Activated naive CD4-positive, alpha-beta T cell treated with anti-CD3 and anti-CD28 coated beads, Interleukin-2, amount 50 U/mL, for 24 hours (primary cell): ENCODE measurements at regions not wholly inside any gene's neighbourhood (a gene's known extent, or its start where the extent isn't known, plus 50 kb on each side); places are given as distances from the start of the nearest gene placed in this dataset.
A peak's percentile ranks its signal among the peaks of the same experiment; 100 is the strongest.

ENCODE experiments used
- H3K27ac Mint-ChIP-seq: one replicate; pipeline ENCODE4 v1.8.0; 2021; ENCODE audit warnings: mild to moderate bottlenecking, mixed read lengths
- H3K27me3 Mint-ChIP-seq: one replicate; pipeline ENCODE4 v1.8.0; 2021; ENCODE audit warnings: mixed read lengths
- H3K36me3 Mint-ChIP-seq: one replicate; pipeline ENCODE4 v1.8.0; 2021; ENCODE audit warnings: mixed read lengths
- H3K4me1 Mint-ChIP-seq: one replicate; pipeline ENCODE4 v1.8.0; 2021; ENCODE audit warnings: mixed read lengths
- H3K4me3 Mint-ChIP-seq: one replicate; pipeline ENCODE4 v1.8.0; 2021; ENCODE audit warnings: mild to moderate bottlenecking, mixed read lengths
- H3K9me3 Mint-ChIP-seq: one replicate; pipeline ENCODE4 v1.8.0; 2021; ENCODE audit warnings: mixed read lengths

GRCh38 chr7:42858570-42858969, 53.3 kb downstream of the C7orf25 start:
- H3K36me3 Mint-ChIP-seq = peaks cover under 1% of the 10 kb centered on the region
- no peak overlapping the region for H3K27ac Mint-ChIP-seq
- H3K9me3 Mint-ChIP-seq = peaks cover 7% of the 10 kb centered on the region
- peaks cover 19% of the 10 kb centered on the region for H3K27me3 Mint-ChIP-seq
- H3K4me1 Mint-ChIP-seq = peaks cover 8% of the 10 kb centered on the region
- no peak overlapping the region for H3K4me3 Mint-ChIP-seq

DNA sequence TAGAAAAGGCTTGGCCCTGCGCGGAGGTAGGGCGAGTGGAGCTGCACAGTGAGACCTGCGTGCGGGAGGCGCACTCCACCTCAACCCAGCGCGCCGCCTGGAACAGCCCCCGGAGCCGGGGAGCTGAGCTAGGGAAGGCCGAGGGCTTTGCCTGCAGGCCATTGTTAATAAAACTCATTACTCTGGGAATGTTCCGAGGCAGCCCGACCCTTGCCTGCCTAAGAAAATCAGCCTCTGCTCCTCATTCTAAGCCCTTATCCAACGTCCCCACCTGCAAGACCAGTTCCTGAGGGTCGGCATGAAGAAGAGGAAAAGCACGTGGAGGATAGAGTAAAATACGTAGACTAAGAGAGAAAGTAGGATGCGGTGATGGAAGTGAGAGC, 55.3 kb downstream of the C7orf25 start:
- Mint-ChIP-seq H3K4me3 (peak overlapping the region; percentile 78), H3K27me3 (peaks cover 18% of the 10 kb centered on the region), H3K36me3 (no peaks in the 10 kb centered on the region)

DNA sequence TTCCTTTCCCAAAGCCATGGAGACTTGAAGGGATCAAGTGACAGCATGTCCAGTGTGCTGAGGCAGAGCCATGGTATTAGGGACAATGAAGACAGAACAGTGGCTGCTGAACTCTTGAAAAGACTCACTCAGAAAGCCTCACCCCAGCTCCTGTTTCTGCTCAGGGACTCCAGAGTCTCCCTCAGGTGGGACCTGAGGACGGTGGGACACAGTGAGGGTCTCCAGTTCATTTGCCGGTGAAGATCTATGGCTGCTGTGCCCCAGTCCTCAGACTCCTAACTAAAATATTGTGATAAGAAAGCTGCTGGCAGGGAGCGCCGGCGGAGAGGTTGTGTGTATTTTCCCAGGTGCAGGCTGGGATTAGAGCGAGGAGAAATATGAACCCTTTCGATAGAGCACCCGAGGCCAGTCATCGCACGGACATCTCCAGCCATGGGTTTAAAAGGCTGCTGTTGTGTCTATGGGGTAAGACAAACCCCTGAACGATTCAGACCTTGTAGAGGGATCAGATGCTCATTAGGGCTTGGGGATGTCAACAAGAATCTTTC, 57.2 kb downstream of the C7orf25 start:
- peaks cover 8% of the 10 kb centered on the region for H3K4me1 Mint-ChIP-seq
- H3K36me3 Mint-ChIP-seq = no peaks in the 10 kb centered on the region
- no peak overlapping the region for H3K4me3 Mint-ChIP-seq
- H3K27me3 Mint-ChIP-seq = peaks cover 22% of the 10 kb centered on the region
- H3K9me3 Mint-ChIP-seq = no peaks in the 10 kb centered on the region
- H3K27ac Mint-ChIP-seq = no peak overlapping the region

More for the DNA sequence above, 55.3 kb downstream of the C7orf25 start:
- peaks cover 8% of the 10 kb centered on the region for H3K4me1 Mint-ChIP-seq
- no peak overlapping the region for H3K27ac Mint-ChIP-seq
- no peaks in the 10 kb centered on the region for H3K9me3 Mint-ChIP-seq

- H3K27ac Mint-ChIP-seq = no peak overlapping the region
These were observed 59.3 kb downstream of the C7orf25 start for GRCh38 chr7:42852531-42852930.

GRCh38 chr7:42843205-42843800, 68.6 kb downstream of the C7orf25 start:
- Mint-ChIP-seq H3K27me3 (peaks cover 19% of the 10 kb centered on the region), H3K4me1 (no peaks in the 10 kb centered on the region)

More at GRCh38 chr7:42852531-42852930, 59.3 kb downstream of the C7orf25 start:
- Mint-ChIP-seq H3K9me3 (no peaks in the 10 kb centered on the region), H3K36me3 (no peaks in the 10 kb centered on the region), H3K4me3 (no peak overlapping the region), H3K27me3 (peaks cover 22% of the 10 kb centered on the region), H3K4me1 (peaks cover 8% of the 10 kb centered on the region)

GRCh38 chr7:42834676-42835075, 77.2 kb downstream of the C7orf25 start:
- H3K27me3 Mint-ChIP-seq = peaks cover 14% of the 10 kb centered on the region
- no peaks in the 10 kb centered on the region for H3K36me3 Mint-ChIP-seq
- no peak overlapping the region for H3K27ac Mint-ChIP-seq
- no peak overlapping the region for H3K4me3 Mint-ChIP-seq
- H3K4me1 Mint-ChIP-seq = no peaks in the 10 kb centered on the region
- H3K9me3 Mint-ChIP-seq = no peaks in the 10 kb centered on the region

More at GRCh38 chr7:42843205-42843800, 68.6 kb downstream of the C7orf25 start:
- no peak overlapping the region for H3K27ac Mint-ChIP-seq
- H3K9me3 Mint-ChIP-seq = no peaks in the 10 kb centered on the region
- H3K36me3 Mint-ChIP-seq = no peaks in the 10 kb centered on the region
- H3K4me3 Mint-ChIP-seq = no peak overlapping the region

- H3K4me3 Mint-ChIP-seq = no peak overlapping the region
- no peak overlapping the region for H3K27ac Mint-ChIP-seq
- no peaks in the 10 kb centered on the region for H3K4me1 Mint-ChIP-seq
- H3K36me3 Mint-ChIP-seq = no peaks in the 10 kb centered on the region
- no peaks in the 10 kb centered on the region for H3K9me3 Mint-ChIP-seq
- H3K27me3 Mint-ChIP-seq = peaks cover 11% of the 10 kb centered on the region
These were observed 78.5 kb downstream of the C7orf25 start for GRCh38 chr7:42833411-42833810.

- no peak overlapping the region for H3K4me3 Mint-ChIP-seq
- no peaks in the 10 kb centered on the region for H3K4me1 Mint-ChIP-seq
- no peak overlapping the region for H3K27ac Mint-ChIP-seq
- H3K9me3 Mint-ChIP-seq = no peaks in the 10 kb centered on the region
- no peaks in the 10 kb centered on the region for H3K36me3 Mint-ChIP-seq
- peaks cover 14% of the 10 kb centered on the region for H3K27me3 Mint-ChIP-seq
These were observed 79.2 kb downstream of the C7orf25 start for GRCh38 chr7:42832667-42833066.

- Mint-ChIP-seq H3K36me3 (no peaks in the 10 kb centered on the region), H3K27ac (no peak overlapping the region), H3K4me1 (no peaks in the 10 kb centered on the region), H3K27me3 (peaks cover 14% of the 10 kb centered on the region), H3K4me3 (no peak overlapping the region), H3K9me3 (no peaks in the 10 kb centered on the region)
These were observed 80.0 kb downstream of the C7orf25 start for GRCh38 chr7:42831718-42832522.

DNA sequence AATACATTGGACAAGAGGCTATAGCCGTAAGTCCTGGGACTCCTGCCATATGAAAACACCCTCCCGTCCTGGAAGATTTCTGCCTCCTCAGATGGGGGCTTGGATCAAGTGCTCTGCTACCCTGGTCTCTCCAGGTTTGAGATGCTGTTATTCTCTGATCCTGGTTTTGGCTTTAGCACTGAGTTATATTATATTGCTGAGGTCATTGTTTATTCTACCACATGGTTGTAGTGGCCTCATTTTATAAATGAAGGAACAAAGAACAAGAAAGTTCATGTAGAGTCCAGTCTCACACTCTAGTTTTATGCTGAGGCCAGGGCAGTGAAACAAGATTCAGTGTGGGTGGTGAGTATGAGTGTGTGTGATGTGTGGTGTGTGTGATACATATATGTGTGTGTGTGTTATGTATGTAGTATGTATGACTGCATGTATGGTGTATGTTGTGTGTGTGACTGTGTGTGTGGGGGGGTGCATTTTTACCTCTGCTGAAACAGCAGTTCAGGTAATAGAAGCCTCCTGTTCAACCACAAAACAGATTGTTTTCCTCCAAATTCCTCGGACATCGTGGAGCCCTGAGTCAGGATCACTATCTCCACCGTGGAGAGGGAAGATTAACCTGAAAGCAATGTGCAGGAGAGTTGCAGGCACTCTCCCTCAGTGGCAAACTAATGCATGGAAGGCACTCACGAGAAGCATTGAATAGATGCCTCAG, 80.7 kb downstream of the C7orf25 start:
- Mint-ChIP-seq H3K4me1 (no peaks in the 10 kb centered on the region), H3K4me3 (no peak overlapping the region), H3K27me3 (peaks cover 14% of the 10 kb centered on the region), H3K9me3 (no peaks in the 10 kb centered on the region), H3K27ac (no peak overlapping the region), H3K36me3 (no peaks in the 10 kb centered on the region)

DNA sequence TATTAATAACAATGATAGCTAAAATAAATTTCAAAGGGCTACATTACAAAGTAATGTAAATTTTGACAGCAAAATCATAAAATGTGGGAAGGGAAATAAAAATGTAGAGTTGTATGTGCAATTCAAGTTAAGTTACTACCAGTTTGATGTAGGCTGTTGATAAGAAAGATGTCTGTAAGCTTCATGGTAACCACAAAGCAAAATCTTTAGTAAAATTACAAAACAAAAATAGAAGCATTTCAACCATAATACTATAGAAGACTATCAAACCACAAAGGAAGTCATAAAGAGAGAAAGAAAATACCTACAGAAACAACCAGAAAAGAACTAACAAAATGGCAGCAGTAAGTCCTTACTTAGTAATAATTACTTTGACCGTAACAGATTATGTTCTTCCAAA, 99.1 kb downstream of the C7orf25 start:
- Mint-ChIP-seq H3K27ac (no peak overlapping the region), H3K4me3 (no peak overlapping the region), H3K27me3 (peaks cover 24% of the 10 kb centered on the region), H3K9me3 (peaks cover 10% of the 10 kb centered on the region), H3K36me3 (peaks cover 1% of the 10 kb centered on the region), H3K4me1 (no peaks in the 10 kb centered on the region)

GRCh38 chr7:42805601-42806000, 106.3 kb downstream of the C7orf25 start:
- Mint-ChIP-seq H3K9me3 (peaks cover 38% of the 10 kb centered on the region), H3K4me3 (no peak overlapping the region), H3K36me3 (peaks cover 4% of the 10 kb centered on the region), H3K27me3 (peaks cover 19% of the 10 kb centered on the region), H3K27ac (no peak overlapping the region), H3K4me1 (no peaks in the 10 kb centered on the region)

DNA sequence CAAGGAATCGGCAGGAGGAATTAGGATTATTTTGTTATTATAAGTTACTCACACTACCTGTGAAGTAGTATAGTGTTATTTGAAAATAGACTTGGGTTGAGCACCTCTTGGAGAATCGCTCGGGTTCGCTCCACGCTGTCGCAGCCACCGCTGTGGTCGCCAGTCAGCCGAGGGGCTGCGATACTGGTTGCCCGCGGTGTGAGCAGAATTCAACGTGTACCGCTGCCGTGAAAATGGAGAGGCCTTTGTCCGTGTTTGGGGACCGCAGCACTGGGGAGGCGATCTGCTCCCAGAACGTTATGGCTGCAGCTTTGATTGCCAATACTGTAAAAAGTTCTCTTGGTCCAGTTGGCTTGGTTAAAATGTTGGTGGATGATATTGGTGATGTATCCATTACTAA, 117.2 kb downstream of the C7orf25 start:
- no peaks in the 10 kb centered on the region for H3K36me3 Mint-ChIP-seq
- no peak overlapping the region for H3K27ac Mint-ChIP-seq
- no peaks in the 10 kb centered on the region for H3K4me1 Mint-ChIP-seq
- H3K9me3 Mint-ChIP-seq = peaks cover 11% of the 10 kb centered on the region
- H3K27me3 Mint-ChIP-seq = peaks cover 7% of the 10 kb centered on the region
- no peak overlapping the region for H3K4me3 Mint-ChIP-seq

DNA sequence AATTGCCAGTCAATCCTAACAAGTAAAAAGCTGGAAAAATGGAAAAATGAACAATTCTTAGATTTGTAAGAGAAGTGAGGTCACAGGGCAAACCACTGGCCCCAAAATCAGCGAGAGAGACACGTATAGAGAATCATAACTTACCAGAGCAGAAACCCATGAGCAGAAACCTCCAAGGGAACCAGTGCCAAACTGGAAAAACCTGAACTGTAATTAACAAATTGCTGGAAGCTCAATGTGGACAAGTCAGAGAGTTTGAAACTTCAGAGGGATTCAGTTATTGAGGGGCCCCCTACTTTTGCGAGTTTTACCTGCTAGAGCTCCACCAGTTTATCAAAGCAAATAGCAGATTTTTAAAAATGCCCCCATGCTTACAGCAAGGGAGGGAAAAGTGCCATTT, 119.0 kb downstream of the C7orf25 start:
- no peak overlapping the region for H3K27ac Mint-ChIP-seq
- no peak overlapping the region for H3K4me3 Mint-ChIP-seq
- no peaks in the 10 kb centered on the region for H3K4me1 Mint-ChIP-seq
- peaks cover 5% of the 10 kb centered on the region for H3K9me3 Mint-ChIP-seq
- H3K36me3 Mint-ChIP-seq = no peaks in the 10 kb centered on the region
- H3K27me3 Mint-ChIP-seq = peaks cover 7% of the 10 kb centered on the region

DNA sequence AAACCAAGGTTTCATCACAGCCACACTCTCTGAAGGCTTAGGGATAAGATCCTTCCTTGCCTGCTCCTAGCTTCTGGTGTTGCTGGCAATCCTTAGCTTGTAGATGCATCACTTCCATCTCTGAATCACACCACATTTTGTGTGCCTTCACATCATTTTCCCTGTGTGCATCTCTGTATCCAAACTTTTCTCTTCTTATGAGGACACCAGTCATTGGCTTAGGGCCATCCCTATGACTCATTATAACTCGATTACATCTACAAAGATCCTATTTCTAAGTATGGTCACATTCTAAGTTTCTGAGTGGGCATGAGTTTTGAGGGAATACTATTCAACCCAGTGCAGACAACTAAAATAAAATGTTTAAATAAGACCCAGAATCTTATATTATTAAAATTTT, 121.7 kb downstream of the C7orf25 start:
- H3K9me3 Mint-ChIP-seq = peaks cover 5% of the 10 kb centered on the region
- no peaks in the 10 kb centered on the region for H3K36me3 Mint-ChIP-seq
- H3K4me1 Mint-ChIP-seq = no peaks in the 10 kb centered on the region
- H3K27ac Mint-ChIP-seq = no peak overlapping the region
- H3K4me3 Mint-ChIP-seq = no peak overlapping the region
- H3K27me3 Mint-ChIP-seq = peaks cover 1% of the 10 kb centered on the region

DNA sequence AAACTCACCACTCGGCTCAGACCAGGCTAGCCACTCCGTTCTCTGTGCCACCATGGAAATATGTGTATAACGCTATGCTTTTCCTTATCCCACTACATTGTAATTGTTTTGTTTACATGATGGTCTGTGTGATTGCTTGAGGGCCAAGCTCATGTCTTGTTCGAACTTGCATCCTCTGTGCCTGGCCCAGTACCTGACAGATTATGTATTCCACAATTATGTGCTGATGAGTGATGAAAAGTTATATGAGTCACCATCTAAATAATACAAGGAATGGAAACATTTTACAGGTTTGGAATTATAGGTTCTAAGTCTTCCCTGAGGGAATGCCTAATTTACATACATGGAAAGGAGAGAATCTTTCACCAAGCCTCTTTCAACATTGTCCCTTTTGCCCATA, 137.4 kb downstream of the C7orf25 start:
- H3K4me3 Mint-ChIP-seq = no peak overlapping the region
- peaks cover 8% of the 10 kb centered on the region for H3K9me3 Mint-ChIP-seq
- H3K36me3 Mint-ChIP-seq = peaks cover 1% of the 10 kb centered on the region
- H3K27ac Mint-ChIP-seq = no peak overlapping the region
- H3K27me3 Mint-ChIP-seq = peaks cover 6% of the 10 kb centered on the region
- H3K4me1 Mint-ChIP-seq = no peaks in the 10 kb centered on the region
